ENCODE measurements at regions not wholly inside any gene's neighbourhood (a gene's known extent, or its start where the extent isn't known, plus 50 kb on each side); places are given as distances from the start of the nearest gene placed in this dataset.

DNA sequence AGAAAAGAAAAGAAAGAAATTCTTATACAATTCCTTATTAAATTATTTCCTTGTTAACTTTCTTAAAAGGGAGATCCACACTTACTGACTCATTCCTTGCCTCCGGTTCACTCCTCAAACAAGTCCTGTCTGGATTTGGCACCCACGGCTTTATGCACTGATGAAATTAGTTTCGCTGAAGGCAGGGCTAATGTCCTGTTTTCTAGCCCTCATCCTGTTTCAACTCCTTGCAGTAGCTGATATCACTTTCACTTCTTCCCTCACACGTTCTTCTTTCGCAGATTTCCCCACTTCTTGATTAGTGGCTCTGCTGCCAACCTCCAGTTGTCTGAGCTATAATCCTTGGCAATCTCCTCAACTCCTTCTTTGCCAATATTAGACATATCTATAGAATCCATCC, 215.2 kb downstream of the URB2 start (continued):
- TF ChIP-seq EZH2 (IDR thresholded peaks at IDR 0.05; ENCODE audit: low read depth, low read length, severe bottlenecking) (no peak), JUN (IDR thresholded peaks at IDR 0.05; ENCODE audit: low read depth, low read length) (no peak)
- TF ChIP-seq, protein P1, sequence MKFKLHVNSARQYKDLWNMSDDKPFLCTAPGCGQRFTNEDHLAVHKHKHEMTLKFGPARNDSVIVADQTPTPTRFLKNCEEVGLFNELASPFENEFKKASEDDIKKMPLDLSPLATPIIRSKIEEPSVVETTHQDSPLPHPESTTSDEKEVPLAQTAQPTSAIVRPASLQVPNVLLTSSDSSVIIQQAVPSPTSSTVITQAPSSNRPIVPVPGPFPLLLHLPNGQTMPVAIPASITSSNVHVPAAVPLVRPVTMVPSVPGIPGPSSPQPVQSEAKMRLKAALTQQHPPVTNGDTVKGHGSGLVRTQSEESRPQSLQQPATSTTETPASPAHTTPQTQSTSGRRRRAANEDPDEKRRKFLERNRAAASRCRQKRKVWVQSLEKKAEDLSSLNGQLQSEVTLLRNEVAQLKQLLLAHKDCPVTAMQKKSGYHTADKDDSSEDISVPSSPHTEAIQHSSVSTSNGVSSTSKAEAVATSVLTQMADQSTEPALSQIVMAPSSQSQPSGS (IDR thresholded peaks at IDR 0.05; ENCODE audit: low read length), result no peak
